ENCODE measurements at regions not wholly inside any gene's neighbourhood (a gene's known extent, or its start where the extent isn't known, plus 50 kb on each side); places are given as distances from the start of the nearest gene placed in this dataset.

- DNase-seq (ENCODE audit: insufficient read length, low spot score) = no peak
Measured at GRCh38 chr2:150981826-150982225, 279.8 kb downstream of the RBM43 start.

DNA sequence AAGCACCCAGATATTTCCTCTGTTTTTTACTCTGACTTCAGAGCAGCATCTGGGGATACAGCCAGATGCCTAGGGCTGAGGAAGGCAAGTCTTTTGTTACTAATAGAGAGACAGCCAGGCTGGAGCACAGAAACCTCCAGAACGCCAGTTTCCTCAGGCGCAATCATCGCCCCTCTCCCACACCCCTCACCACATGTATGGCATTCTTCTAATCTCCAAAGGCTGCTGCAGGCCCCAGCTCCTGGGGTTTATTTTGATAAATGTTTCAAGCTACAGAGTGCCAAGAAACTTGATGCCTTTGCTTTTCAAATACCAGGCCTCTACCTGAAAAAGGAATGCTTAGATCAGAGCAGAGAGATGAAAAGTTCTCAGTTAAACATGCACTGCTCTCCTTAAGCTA is 283.6 kb downstream of the RBM43 start:
- TF ChIP-seq POLR2A (IDR thresholded peaks at IDR 0.05; ENCODE audit: low read depth, low read length) = no peak
- no peak for FAIRE-seq
- DNase-seq (ENCODE audit: insufficient read length, low spot score) = no peak

More at GRCh38 chr2:150981826-150982225, 279.8 kb downstream of the RBM43 start:
- FAIRE-seq = no peak
- no peak for TF ChIP-seq POLR2A (IDR thresholded peaks at IDR 0.05; ENCODE audit: low read depth, low read length)

GRCh38 chr2:150977296-150977695 is 284.4 kb downstream of the RBM43 start:
- FAIRE-seq (no peak), DNase-seq (ENCODE audit: insufficient read length, low spot score) (no peak)
- TF ChIP-seq POLR2A (IDR thresholded peaks at IDR 0.05; ENCODE audit: low read depth, low read length) = no peak

GRCh38 chr2:150976604-150977003 is 285.1 kb downstream of the RBM43 start:
- DNase-seq (ENCODE audit: insufficient read length, low spot score) (no peak), FAIRE-seq (no peak)
- TF ChIP-seq POLR2A (IDR thresholded peaks at IDR 0.05; ENCODE audit: low read depth, low read length) = no peak

- no peak for TF ChIP-seq POLR2A (IDR thresholded peaks at IDR 0.05; ENCODE audit: low read depth, low read length)
- FAIRE-seq = no peak
- DNase-seq (ENCODE audit: insufficient read length, low spot score) = no peak
Measured at GRCh38 chr2:150974864-150975263, 286.8 kb downstream of the RBM43 start.

GRCh38 chr2:150974234-150974633 is 287.4 kb downstream of the RBM43 start:
- FAIRE-seq (no peak), DNase-seq (ENCODE audit: insufficient read length, low spot score) (no peak)
- no peak for TF ChIP-seq POLR2A (IDR thresholded peaks at IDR 0.05; ENCODE audit: low read depth, low read length)

DNA sequence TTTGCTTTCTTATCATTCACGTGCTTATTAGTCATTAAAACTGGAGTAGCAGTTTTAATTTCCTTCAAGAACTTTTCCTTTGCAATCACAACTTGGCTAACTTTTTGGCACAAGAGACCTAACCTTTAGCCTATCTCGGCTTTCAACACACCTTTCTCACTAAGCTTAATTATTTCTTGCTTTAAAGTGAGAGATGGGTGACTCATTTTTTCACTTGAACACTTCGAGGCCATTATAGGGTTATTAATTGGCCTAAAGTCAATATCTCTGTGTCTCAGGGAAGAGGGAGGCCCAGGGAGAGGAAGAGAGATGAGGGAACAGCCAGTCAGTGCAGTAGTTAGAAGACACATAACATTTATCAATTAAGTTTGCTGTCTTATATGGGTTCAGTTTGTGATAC is 289.8 kb downstream of the RBM43 start:
- FAIRE-seq (no peak), DNase-seq (ENCODE audit: insufficient read length, low spot score) (no peak)
- TF ChIP-seq POLR2A (IDR thresholded peaks at IDR 0.05; ENCODE audit: low read depth, low read length) = no peak

DNA sequence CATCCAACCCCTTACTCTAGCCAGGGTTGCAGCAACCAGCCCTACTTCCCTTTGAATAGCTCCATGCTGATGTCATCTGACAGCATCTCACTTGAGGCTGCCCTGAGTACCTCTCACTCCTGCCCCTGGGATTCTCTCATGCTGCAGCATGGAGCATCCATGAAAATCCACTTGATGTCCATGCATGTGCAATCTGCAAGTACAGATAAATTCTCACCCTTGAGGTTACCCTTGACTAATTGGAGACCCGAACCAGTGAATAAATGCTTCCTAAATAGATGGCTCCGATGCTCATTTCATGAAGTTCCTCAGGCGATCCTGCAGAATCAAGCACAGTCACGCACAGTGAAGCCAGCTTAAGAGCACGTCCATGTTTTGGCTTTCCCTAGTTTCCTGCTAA is 298.3 kb downstream of the RBM43 start:
- no peak for TF ChIP-seq POLR2A (IDR thresholded peaks at IDR 0.05; ENCODE audit: low read depth, low read length)
- no peak for FAIRE-seq

GRCh38 chr2:150955231-150955630 is 306.4 kb downstream of the RBM43 start:
- no peak for TF ChIP-seq POLR2A (IDR thresholded peaks at IDR 0.05; ENCODE audit: low read depth, low read length)
- DNase-seq (ENCODE audit: insufficient read length, low spot score) = no peak
- no peak for FAIRE-seq

More for the DNA sequence above, 298.3 kb downstream of the RBM43 start:
- DNase-seq (ENCODE audit: insufficient read length, low spot score) = no peak

- no peak for FAIRE-seq
- TF ChIP-seq POLR2A (IDR thresholded peaks at IDR 0.05; ENCODE audit: low read depth, low read length) = no peak
- no peak for DNase-seq (ENCODE audit: insufficient read length, low spot score)
Measured at GRCh38 chr2:150946831-150947230, 314.8 kb downstream of the RBM43 start.

- no peak for FAIRE-seq
- DNase-seq (ENCODE audit: insufficient read length, low spot score) = no peak
- TF ChIP-seq POLR2A (IDR thresholded peaks at IDR 0.05; ENCODE audit: low read depth, low read length) = no peak
Measured at GRCh38 chr2:150944315-150944714, 317.3 kb downstream of the RBM43 start.

DNA sequence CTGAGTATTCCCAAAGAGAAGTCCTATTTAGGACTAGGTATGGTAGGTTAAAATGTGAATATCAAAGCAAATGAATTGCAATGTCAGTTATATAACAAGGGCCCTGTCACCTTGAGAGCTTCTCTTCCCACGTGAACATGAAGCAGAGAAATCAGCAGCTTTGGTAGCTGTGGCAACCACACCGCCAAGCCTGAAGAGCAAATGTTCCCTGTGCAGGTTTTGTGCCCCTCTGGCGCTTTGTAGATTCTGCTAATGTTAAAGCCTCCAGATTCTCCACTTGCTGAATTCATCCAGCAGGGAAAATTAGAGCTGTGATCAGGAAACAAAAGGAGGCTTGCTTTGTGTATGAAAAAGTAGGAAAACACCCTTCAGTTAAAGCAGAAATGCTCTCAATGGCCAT is 322.6 kb downstream of the RBM43 start:
- FAIRE-seq = no peak
- no peak for TF ChIP-seq POLR2A (IDR thresholded peaks at IDR 0.05; ENCODE audit: low read depth, low read length)
- DNase-seq (ENCODE audit: insufficient read length, low spot score) = no peak

DNA sequence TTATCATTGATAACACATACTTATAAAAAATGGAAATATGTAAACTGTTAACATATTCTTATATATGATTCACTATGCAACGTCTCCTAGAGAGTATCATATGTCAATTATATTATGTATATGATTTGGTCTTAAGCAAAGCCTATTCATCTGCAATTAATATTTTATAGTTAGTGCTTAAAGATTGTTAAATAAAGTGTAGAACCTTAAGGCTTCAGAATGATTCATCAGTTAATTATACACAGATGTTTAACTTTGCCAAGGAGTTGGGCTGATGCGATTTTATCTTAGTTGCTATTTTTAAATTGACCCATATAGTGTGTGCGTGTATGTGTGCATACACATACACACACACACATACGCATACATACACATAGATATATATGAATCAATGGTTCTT is 323.1 kb downstream of the RBM43 start:
- no peak for FAIRE-seq

GRCh38 chr2:150937030-150937429 is 324.6 kb downstream of the RBM43 start:
- DNase-seq (ENCODE audit: insufficient read length, low spot score) (no peak), FAIRE-seq (no peak)
- no peak for TF ChIP-seq POLR2A (IDR thresholded peaks at IDR 0.05; ENCODE audit: low read depth, low read length)

More for the DNA sequence above, 323.1 kb downstream of the RBM43 start:
- DNase-seq (ENCODE audit: insufficient read length, low spot score) = no peak
- no peak for TF ChIP-seq POLR2A (IDR thresholded peaks at IDR 0.05; ENCODE audit: low read depth, low read length)

GRCh38 chr2:150931451-150931850 is 330.2 kb downstream of the RBM43 start:
- no peak for DNase-seq (ENCODE audit: insufficient read length, low spot score)
- no peak for FAIRE-seq
- no peak for TF ChIP-seq POLR2A (IDR thresholded peaks at IDR 0.05; ENCODE audit: low read depth, low read length)

GRCh38 chr2:150925611-150926010 is 336.1 kb downstream of the RBM43 start:
- DNase-seq (ENCODE audit: insufficient read length, low spot score) (no peak), FAIRE-seq (no peak)
- no peak for TF ChIP-seq POLR2A (IDR thresholded peaks at IDR 0.05; ENCODE audit: low read depth, low read length)
